ENCODE measurements at regions not wholly inside any gene's neighbourhood (a gene's known extent, or its start where the extent isn't known, plus 50 kb on each side); places are given as distances from the start of the nearest gene placed in this dataset.

DNA sequence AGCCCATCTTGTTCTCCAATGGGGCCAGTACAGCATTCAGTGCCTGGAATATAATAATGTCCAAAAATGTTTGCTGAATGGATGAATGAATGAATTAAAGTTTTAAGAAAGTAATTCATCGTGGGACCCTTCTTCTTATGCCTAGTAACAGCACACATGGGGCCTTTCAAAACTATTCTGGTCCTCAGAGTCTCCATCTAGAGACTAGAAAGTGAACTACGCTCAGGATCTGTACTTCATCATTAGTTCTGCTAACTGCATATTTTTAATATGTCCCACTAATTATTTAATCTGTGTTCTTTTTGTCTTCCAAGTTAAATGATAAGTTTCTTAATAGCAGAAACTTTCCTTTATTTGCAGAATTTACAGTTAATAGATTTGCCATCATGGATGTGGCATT, 172.5 kb downstream of the SMAD2 start:
- DNase-seq (ENCODE audit: extremely low read depth in 1 of 2, low read depth in 1 of 2) = no peak

DNA sequence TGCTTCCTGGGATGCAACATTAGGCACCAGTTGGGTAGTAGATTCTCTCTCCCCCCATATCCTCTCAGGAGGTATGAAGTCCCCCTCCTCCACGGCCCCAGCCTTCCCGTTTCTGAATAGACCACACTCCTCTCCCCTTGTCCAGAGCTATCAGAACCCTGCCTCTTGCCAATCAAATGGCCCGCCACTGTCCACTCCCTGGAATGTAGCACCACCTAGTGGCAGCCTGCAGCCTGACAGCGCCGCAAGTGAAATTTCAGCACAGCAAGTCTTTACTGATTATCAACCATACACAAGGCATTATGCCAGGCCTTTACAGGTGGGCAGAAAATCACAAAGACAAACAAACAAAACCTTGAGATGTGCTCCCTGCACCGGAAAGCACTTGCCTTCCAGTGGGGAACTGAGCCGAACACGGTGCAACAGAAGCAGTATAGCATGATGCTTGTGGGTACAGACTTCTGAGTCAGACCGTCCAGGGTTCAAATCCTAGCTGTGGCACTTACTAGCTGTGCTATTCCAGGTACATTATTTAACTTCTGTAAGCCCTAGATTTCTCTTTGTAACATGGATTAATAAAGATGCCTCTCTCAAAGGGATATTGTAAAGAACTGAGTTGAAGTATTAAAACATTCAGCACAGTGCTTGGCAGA, 174.0 kb downstream of the SMAD2 start:
- DNase-seq (ENCODE audit: extremely low read depth in 1 of 2, low read depth in 1 of 2) = peak in 1 of 2 donors; percentile 11

DNA sequence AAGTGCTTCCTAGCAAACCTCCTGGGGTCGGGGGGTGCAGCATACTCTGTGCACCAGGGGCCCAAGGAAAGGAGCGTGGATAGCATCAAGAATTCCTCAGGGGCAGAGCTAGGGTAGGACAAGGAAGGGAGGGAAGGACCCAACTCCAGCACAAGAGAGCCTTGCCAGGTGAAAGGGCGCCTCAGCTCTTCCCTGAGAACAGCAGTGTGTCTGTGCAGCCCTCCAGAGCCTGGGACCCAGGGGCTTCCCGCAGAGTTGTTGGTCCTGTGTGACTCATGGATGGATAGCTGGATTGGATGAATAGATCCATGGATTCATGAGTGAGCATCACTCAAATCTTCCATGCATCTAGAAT, 175.4 kb downstream of the SMAD2 start:
- DNase-seq (ENCODE audit: extremely low read depth in 1 of 2, low read depth in 1 of 2) = no peak

DNA sequence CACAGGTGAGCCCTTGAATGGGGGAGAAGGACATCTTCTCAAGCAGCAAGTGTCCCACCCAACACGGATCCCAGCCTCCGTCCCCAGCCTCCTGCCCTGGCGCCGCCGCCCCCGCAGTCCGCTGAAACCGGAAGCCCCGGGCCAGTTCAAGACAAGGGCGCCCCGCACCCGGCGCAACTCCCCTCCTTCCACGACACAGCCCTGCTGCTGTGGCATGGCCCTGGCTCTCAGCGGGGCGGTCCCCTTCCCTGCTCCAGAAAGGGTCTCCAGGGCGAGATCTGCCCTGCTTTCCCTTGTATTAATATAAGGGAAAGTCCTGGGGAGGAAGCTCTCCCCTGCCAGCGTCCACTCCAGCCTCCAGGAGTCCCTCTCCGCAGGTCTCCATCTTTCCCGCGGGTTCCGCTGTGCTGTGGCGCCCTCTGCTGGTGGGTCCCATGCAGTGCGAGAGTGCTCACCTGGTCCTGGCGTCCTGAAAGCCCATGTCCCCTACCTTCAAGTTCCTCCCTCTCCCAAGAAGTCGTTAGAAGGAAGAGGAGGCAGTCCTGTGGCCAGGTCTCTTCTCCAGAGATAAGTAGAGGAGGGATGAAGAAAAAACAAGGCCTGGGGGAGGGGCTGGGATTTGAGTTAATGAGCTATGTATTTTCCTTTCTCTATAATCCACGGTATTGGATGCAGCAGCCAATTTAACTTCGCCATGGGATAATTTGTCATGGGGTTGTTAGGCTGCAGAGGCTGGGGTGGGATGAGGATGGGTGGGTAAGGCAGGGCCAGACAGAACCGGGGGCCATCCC, 176.0 kb downstream of the SMAD2 start:
- peak; percentile 20 to 29 for DNase-seq (ENCODE audit: extremely low read depth in 1 of 2, low read depth in 1 of 2)

DNA sequence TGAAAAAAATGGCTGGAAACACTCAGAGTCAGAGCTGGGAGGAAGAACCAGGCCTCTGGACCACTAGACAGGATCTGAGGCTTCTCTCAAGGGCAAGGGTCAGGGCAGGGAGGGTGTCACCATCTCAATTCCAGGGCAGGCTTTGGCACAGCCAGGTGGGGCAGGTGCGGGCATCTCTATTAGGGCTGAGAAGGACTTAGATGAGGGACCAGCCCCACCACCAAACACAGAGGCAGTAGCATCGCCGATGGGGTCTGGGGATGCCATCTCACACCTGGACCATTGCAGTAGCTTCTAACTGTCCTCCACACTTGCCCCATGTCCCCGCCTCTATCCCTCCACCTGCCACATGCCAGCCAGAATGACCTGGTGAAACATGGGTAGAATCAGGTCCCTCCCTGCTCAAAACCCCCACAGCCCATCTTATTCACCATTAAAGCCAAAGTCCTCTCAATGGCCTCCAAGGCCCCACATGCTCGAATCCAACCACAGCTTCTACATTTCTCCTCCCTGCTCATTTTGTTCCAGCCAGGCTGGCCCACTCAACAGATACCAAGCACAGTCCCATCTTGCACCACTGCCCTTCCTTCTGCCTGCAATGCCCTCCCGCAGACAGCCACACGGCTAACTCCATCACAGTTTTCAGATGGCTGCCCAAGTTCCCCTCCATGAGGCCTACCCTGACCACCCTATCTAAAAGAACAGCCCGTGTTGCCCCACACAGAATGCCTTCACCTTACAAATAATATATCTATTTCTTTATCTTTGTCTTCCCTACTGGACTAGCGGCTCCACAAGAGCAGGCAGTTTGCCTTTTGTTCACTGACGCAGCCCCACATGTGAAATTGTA, 177.4 kb downstream of the SMAD2 start:
- no peak for DNase-seq (ENCODE audit: extremely low read depth in 1 of 2, low read depth in 1 of 2)

DNA sequence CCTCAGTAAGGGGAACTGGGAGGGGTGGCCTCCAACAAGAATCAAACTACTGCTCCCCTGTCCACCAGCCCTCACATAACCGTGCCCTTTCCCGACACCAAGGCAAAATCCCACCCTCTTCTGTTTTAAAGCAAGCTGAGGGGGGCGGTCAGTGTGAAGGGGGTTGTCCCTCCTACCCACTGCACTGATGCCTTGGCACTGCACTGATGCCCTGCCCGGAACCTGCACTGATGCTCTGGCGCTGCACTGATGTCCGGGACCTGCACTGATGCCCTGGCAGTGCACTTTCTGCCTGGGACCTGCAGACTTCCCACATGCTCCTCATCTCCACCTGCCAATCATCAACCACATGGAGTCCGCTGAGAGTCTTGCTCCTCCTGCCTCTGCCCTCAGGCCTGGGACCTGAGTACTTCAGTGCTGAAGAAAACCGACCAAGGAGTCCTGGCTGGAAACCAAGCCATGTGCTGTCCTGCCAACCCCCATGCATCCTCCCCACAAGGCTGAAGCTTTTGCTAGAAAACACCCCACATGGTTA, 179.5 kb downstream of the SMAD2 start:
- DNase-seq (ENCODE audit: extremely low read depth in 1 of 2, low read depth in 1 of 2) = no peak

DNA sequence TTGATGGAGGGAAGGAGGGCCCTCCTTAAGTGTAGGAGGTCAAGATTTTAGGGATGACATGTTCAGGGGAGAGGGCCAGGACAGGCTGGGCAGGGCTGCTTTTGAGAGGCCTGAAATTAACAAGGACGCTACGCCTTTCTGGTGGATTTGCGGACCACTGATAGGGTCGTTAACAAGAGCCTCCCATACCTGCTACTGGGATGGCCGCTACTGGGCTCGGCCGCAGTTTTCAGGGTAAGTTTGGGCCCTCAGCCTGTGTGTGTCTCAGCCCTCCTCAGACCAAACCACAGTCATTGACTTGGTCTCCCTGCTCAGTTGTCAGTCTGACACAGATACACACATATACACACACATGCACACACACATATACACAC, 180.9 kb downstream of the SMAD2 start:
- DNase-seq (ENCODE audit: extremely low read depth in 1 of 2, low read depth in 1 of 2) = no peak

DNA sequence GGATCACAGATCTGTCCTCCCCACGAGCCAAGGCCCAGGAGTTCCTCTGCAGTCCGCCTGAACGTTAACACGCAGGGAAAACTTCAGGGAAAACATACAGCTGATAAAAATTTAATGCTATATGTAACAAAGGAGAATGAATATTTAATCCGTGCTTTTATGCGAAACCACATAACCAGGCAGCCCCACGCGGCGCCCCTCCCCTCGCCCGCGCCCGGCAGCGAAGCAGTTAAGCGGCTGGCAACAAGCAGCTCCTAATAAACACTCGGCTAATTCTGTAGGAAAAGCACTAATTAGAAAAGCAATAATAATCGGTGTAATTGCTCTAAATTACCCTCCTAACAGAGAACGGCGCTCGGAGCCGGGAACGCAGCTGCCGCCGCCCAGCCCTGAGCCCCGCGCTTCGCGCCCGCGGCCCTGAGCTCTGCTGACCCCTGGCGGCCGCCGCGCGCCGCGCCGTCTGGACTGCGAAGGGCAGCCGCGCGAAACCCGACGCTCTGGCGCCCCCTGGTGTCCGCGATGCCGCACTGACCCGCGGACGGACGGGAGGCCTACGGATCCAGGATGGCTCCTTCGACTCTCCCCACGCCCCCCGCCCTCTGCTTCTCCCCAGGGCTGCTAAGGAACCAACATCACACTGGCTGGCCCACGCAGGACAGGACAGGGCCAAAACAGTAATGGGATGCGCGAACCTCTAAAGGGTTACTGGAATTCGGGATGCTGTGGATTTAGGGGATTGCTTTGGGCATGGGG, 181.4 kb downstream of the SMAD2 start:
- DNase-seq (ENCODE audit: extremely low read depth in 1 of 2, low read depth in 1 of 2) = peak; percentile 48 to 54

DNA sequence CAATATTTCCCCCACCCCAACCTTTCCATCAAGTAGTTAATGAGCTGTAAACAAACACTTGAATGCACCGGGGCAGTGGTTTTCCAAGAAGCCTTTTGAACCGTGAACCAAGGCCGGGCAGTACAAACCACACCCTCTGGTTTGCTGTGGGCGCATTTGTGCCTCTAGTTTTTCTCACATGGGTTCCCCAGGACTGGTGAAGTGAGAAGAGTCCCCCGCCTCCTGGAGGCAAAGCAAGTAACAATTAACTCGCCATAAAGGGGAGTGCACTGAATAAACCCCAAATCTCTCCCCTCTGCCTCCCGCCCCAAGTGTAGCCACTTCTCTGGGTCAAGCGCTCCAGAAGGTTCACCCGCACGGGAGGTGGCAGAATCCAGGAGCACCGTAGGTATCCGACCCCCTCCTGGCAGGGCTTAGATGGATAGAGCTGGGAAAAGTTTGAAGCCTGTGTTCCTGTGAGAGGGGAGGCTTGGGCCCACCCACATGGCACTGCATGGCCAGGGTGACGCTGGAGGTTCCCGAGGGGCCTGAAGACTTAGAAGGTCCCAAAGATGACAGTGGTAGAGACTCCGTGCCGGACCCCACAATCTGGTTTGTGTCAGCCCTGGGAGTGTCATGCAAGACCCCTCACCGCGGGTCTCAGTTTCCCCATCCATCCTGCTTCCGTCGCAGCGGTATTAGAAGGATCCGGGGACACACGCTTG, 182.2 kb downstream of the SMAD2 start:
- DNase-seq (ENCODE audit: extremely low read depth in 1 of 2, low read depth in 1 of 2) = no peak

DNA sequence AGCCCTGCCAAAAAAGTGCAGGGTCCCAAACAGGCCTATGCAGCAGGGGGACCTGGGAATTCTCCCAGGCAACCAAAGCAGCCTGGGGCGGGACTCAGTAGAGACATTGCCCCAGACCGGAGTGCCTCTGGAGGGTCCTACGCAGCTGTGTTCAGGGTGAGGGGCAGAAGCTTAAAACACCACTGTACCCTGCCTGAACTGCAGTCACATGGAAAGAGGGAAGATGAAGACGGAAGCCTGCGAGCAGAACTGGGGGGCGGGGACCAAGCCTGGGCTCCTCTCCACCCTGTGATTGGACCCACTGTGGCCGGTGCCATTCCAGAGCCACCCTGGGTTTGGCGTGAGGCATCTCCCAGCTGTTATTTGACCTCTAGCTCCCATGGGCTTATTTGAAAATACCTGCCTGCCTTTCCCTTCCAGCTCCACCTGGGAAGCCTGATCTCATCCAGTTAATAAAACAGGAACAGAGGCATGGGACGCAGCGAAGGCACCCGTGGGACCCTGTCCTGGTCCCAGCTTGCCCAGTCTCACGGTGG, 183.1 kb downstream of the SMAD2 start:
- DNase-seq (ENCODE audit: extremely low read depth in 1 of 2, low read depth in 1 of 2) = no peak

DNA sequence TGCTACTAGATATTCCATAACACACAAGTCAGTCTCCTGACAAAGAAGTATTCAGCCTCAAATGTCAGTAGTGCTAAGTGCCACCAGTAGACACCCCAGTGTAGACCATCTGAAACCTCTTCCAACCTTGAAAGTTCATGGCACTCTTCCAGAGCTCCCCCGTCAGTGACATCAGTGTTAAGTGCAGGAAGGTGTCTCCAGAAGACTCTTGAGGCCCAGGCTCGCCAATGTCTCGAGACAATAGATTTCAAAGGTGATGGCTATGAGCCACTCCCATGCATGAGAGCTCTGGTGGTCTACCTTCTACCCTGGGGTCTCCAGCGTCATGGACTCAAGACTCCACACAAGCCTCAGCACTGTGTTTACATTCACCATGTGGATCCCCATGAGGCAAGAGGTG, 183.8 kb downstream of the SMAD2 start:
- no peak for DNase-seq (ENCODE audit: extremely low read depth in 1 of 2, low read depth in 1 of 2)

DNA sequence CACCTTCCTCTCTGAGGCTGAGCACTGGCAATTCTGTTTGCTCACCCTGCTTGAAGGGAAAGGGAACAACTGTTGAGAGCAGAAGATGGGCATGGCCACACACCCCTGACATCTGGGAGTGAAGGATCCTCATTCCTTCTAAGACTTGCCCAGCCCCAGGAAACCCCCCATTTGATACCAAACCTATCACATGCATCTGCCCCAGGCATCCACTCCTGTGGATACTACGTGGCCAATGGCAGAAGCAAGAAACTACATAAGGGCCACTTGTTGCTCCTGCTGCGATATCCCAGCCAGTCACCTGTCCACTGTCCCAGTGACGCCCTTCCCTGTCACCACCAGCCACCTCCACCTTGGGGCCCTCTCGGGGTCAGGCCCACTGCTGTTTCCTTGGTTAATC, 185.2 kb downstream of the SMAD2 start:
- no peak for DNase-seq (ENCODE audit: extremely low read depth in 1 of 2, low read depth in 1 of 2)

DNA sequence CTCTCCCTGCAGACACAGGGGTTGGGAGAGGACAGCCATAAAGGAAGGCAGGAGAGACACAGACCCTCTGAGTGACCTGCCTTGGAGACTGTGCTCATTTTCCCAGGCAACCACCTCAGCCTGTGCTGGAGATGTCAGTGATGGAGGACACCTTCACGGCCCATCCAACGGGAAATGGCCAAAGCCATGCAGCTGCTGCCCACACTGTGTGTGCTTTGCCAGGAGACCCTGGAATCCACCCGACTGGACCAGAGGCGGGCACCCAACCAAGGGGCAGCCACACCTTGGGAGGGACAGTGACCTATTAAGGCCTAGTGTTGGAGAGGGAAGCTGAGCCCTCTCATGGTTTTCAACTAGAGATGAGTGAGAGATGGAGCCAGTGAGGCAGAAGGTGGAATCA, 192.5 kb downstream of the SMAD2 start:
- no peak for DNase-seq (ENCODE audit: extremely low read depth in 1 of 2, low read depth in 1 of 2)

DNA sequence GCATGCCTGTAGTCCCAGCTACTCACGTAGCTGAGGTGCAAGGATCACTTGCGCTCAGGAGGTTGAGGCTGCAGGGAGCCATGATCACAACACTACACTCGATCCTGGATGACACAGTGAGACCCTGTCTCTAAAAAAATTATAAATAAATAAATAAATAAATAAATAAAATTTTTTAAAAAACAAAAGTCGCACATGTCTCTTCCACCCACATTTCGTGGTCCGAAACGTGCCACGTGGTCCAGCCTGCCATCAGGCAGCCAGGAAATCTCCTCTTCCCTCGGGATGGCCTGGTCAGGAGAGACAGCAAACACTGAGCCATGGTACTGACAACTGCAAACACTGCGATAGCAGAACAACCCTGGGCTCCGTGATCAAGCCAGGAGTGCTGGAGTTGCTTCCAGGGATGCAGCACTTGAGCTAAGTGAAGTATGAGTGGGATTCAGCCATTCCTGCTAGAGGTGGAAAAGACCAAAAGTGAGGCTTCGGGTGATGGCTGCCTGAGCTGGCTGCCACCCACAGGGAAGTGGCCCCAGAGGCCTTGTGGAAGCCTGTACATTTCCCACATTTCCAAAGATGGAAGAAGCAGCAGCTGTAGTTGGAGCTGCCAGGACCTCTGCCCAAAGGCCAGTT, 193.1 kb downstream of the SMAD2 start:
- DNase-seq (ENCODE audit: extremely low read depth in 1 of 2, low read depth in 1 of 2) = no peak

DNA sequence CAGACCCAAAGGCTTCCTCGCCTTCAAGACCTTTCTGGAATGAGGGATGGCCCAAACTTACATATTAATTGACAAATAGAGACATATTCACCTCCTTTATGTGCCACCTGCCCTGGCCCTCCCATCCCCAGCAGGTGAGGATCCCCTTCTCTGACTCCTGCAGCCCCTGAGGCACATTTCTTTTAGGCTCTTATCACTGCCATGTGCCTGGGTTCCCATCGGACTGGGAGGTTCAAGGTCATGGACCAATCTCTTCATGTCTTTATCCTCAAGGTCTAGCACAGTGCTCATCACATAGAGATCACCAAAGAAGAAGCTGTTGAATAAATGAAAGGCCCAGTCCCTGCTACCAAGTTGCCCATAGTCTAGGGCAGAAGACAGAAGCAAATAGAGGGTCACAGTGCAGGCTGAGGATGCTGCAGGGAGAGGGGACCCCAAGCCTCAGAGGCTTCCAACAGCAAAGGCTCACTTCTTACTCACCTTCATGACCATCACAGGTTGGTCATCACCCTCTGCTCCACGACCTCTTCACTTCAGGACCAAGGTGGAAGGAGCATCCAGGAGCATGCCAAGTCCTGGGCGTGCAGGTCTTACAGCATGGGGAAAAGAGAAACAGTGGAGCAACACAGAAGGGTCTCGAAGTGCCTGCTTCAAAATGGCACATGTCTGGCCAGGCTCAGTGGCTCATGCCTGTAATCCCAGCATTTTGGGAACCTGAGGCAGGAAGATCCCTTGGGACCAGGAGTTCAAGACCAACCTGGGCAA, 193.9 kb downstream of the SMAD2 start:
- no peak for DNase-seq (ENCODE audit: extremely low read depth in 1 of 2, low read depth in 1 of 2)

DNA sequence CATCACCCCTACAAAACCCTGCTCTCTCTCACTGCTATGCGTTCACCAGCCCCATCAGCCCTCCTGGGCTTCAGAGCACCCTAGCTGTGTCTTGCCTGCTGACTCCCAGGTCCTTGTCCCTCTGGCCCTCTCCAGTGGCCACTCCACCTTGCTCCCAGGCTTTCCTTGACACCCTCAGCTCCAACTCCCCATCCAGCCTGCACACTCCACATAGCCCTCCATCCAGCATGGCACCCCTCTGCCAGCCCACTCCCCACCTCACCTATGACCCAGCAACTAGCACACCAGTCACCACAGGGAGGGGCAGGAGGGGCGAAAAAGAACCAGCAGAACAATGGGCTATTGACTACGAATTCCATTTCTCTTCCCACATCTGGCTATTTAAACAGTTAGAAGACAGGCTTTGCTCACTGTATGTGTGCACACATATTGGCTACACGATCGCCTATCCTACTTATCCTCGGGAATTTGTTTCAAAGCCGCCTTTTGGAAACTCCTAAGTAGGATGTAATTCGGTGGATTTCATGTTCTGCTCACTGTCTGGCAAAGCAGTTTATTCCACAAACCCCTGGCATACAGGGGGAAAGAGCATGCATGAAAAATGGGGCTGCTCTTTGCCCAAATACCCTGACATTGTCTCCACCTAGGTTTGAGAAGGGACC, 195.3 kb downstream of the SMAD2 start:
- DNase-seq (ENCODE audit: extremely low read depth in 1 of 2, low read depth in 1 of 2) = no peak

DNA sequence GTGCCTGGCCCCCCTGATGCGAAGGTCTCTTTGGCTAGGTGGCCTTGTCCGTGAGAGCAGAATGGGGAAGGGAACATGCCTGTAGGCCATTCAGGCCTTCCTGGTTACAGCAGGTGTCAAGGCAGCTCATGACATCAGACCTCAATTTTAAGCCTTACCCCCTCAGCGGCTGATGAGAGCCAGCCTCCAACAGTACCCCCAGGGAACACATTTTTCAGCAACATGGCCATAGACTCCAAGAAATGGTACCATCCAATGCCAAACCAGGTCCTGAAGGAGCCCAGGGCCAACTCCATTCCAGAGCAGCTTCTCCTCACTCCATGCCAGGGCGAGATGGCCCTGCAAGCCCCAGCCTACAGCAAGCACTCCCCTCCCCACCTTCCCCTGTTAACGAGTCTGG, 199.2 kb downstream of the SMAD2 start:
- DNase-seq (ENCODE audit: extremely low read depth in 1 of 2, low read depth in 1 of 2) = no peak

DNA sequence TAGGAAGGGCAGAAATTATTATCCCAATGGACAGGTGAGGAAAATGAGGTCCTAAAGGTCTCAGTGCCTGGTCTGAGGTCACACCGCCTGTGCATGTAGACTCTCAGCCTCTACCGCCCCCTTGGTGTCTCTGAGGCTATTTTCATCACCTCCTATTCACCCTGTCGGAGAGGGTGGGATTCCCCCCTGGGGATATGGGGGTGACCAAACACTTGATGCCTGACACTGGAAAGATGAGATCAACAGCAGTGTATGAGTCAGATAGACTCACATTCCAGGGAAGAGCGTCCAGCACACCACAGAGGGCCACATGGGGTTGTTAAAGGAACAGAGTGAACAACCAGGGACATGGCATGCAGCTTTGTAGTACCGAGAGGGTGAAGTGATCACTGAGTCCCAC, 199.7 kb downstream of the SMAD2 start:
- no peak for DNase-seq (ENCODE audit: extremely low read depth in 1 of 2, low read depth in 1 of 2)

Measured in stimulated activated CD8-positive, alpha-beta memory T cell treated with anti-CD3 and anti-CD28 coated beads, Interleukin-7, amount 100 ng/mL, for 48 hours (primary cell).